GM03348 (cell line): ENCODE measurements at regions not wholly inside any gene's neighbourhood (a gene's known extent, or its start where the extent isn't known, plus 50 kb on each side); places are given as distances from the start of the nearest gene placed in this dataset.
"Not testable (repeated sequence)": the region's sequence is repeated elsewhere in the genome, so short reads cannot be mapped to it uniquely, and the experiment has no call there.

Experiments
- DNase-seq: peaks from one replicate; pipeline ENCODE4 v3.0.0; 2012; ENCODE audit warnings: low spot score

- no peak for DNase-seq
Measured at GRCh38 chr5:101751105-101751504, 545.0 kb downstream of the SLCO4C1 start.

- DNase-seq = not testable (repeated sequence)
Measured at GRCh38 chr5:101743000-101743399, 553.1 kb downstream of the SLCO4C1 start.

DNA sequence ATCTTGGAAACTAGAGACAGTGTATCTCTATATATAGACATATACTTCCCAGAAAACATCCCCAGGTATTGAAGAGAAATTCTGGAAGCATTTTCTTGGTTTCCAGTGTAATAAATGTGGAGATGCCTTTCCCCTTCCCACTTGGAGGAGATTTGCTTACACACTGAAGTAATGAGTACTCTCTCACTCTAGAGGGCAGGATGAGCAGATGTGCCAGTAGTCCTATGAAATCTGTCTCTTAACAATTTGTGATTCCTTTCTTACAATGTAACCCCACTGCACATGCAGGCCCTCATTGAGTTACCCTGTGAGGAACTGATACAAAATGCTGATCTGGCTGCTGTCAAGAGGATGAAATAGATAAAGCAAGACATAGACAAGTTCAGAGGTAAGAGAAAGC, 567.2 kb downstream of the SLCO4C1 start:
- DNase-seq = no peak

- no peak for DNase-seq
Measured at GRCh38 chr5:101721543-101721942, 574.5 kb downstream of the SLCO4C1 start.

DNA sequence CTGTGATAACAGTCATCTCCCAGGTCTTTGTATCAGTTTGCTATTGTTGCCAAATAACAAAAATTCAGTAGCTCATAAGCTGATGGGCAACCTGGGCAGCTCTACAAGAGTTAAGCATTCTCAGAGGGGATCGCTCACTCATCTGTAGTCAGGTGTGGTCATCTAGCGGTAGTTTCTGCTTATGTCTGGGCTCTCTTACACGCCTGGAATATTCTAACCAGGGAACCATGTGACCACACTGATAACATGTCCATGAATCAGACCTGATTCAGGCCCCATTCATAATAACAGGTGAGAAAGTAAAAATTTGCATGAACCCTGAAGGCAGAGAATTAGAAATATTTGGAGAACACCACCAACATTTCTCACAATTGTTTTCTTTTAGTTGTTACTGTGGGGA, 576.1 kb downstream of the SLCO4C1 start:
- no peak for DNase-seq

DNA sequence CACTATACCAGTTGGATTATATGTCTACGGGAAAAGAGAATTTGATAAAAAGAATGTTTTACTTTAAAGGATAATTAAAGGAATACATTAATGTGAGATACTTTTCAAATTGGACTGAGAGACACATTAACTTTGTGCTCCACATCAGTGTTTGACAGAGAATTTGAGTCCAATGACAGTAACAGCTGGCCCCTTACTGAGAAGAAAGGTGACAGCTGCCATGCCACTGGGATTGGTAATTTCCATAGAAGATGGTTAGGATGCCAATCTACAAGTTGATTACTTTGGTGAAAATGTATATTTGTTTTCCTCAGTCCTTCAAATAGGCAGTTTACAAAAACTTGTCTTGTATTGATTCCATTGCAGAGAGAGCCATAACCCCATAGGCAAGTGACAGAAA, 578.4 kb downstream of the SLCO4C1 start:
- no peak for DNase-seq

DNA sequence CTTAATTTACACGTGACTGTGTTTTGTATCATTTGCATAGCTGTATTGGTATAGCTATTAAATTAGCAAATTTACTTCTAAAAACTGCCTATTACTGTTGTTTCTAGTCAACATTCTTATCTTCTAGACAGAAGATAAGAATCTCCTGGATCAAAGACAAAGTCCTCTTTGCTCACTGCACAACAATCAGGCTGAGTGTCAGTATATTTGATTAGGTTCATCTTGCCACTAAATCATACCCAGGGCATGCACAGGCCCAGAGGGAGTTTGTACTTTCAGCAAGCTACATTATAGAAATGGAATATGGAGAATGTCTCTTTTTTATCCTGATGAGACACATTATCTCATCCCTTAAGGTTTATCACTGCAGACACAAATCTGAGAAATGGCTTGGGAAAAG, 579.1 kb downstream of the SLCO4C1 start:
- DNase-seq = no peak

GRCh38 chr5:101715790-101716189, 580.3 kb downstream of the SLCO4C1 start:
- not testable (repeated sequence) for DNase-seq

- no peak for DNase-seq
Measured at GRCh38 chr5:101689306-101689705, 606.8 kb downstream of the SLCO4C1 start.

- DNase-seq = no peak
Measured at GRCh38 chr5:101688156-101688555, 607.9 kb downstream of the SLCO4C1 start.

- DNase-seq = no peak
Measured at GRCh38 chr5:101687349-101687985, 608.6 kb downstream of the SLCO4C1 start.

DNA sequence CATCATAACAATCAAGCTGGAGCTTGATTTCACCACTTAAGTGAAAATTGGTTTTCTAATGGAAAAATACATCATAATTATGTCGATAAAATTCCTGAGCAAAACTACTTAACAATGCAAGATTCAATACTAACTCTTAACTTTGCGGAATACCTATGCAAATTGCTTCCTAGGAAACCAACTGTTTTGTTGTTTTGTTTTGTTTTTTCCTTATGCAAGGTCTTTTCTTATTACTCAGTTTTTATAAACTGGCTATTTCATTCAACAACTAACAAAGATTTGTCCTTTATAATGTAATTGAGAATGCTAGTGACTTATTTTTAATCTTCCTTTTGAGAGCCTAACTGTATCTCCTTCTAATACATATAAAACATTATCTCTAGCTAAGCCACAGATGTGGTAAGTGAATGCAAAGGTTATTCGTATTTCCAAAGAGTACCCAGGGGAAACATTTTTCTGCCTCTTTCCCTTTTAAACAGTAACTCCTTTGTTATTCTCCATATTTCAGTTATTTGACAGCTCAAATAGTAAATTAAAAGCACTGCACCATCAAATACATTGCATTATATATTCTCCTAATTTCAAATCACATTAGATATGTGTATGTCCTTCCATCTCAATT, 609.4 kb downstream of the SLCO4C1 start:
- DNase-seq = no peak

- DNase-seq = peak; percentile 8
Measured at GRCh38 chr5:101679816-101680215, 616.3 kb downstream of the SLCO4C1 start.

GRCh38 chr5:101678481-101679193, 617.4 kb downstream of the SLCO4C1 start:
- DNase-seq = peak; percentile 64

DNA sequence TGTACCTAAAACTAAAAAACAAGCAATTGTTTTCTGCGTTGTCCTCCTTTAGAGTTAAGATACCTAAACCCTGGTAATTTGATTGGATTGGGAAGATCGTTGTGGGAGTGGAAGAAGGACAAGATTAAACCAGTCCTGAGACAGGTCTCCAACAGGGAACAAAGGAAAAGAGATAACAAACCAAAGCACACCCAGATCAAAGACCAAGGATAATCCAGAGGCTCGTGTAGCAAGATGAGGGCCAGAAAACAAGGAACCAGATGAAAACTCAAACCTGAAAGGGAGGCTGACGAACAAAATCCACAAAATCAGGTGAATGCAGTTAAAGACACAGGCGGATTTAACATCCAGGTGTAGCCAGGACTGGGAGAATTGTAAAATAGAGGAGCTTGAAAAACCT, 618.1 kb downstream of the SLCO4C1 start:
- DNase-seq = no peak

- no peak for DNase-seq
Measured at GRCh38 chr5:101676646-101677045, 619.4 kb downstream of the SLCO4C1 start.

- DNase-seq = no peak
Measured at GRCh38 chr5:101675510-101676219, 620.4 kb downstream of the SLCO4C1 start.

- no peak for DNase-seq
Measured at GRCh38 chr5:101673120-101673519, 623.0 kb downstream of the SLCO4C1 start.

GRCh38 chr5:101664071-101664791, 631.9 kb downstream of the SLCO4C1 start:
- no peak for DNase-seq

DNA sequence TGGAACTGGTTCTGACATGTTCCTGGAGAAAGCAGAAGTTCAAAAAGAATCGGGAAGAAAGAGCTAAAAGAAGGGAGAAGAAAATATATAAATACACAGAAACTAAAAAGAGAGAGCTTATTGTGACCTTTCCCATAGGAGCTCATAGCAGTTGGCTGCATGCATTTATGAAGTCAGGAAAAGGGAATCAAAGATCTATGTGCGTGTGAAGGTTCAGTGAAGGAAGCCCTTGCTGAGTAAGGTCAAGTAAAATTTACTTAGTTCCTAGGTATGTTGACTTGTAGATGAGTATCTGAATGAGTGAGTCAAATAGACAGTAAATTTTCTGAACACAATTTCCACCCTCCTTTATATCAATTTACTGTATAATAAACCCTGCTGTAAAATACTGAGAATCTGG, 632.5 kb downstream of the SLCO4C1 start:
- no peak for DNase-seq

DNA sequence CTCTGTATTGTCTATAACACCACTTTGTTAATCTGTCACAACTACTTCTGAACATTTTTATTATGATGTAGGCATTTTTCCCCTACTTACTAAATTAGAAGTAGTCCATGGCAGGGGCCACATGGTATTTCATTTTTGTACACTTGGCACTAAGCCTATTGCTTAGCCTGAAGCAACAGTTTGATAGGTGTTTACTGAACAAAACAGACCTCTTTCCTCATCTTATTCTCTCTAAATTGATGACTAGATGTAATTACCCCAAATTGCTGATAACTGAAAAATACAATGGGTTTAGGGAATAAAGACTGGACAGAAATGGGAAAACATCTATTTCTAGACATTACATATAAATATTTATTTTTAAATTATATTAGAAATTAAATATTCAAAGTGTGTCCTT, 633.8 kb downstream of the SLCO4C1 start:
- no peak for DNase-seq

DNA sequence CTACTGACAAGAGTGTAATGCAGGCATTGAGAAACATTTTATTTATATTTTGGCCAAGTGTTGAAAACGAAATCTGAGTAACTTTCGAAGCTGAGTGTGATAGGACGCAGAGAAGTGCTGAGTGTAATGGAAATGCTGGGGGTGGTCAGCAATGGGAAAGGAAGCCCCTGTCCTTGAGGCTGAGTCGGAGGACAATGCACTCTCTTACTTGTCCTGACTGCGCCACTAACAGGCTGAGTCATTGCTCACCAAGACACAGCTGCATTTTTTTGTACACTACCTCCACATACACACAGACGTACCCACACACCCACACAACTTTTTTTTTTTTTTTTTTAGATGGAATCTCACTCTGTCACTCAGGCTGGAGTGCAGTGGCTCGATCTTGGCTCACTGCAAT, 637.7 kb downstream of the SLCO4C1 start:
- no peak for DNase-seq
